Sigmoid colon (tissue), 6 donors: ENCODE measurements at regions not wholly inside any gene's neighbourhood (a gene's known extent, or its start where the extent isn't known, plus 50 kb on each side); places are given as distances from the start of the nearest gene placed in this dataset.

Source experiments
- DNase-seq: peaks from one replicate; pipeline ENCODE4 v3.0.0-alpha.2; 2019
- H3K27ac ChIP-seq, 4 donors: fragments of 200-600 bp; sonication (generic); one replicate each; pipeline ENCODE4 v1.5.1; 2016 to 2019; ENCODE audit warnings: mild to moderate bottlenecking in 1 of 4
- H3K27me3 ChIP-seq, 3 donors: fragments of 200-600 bp; sonication (generic); one replicate each; pipeline ENCODE4 v1.5.1; 2019; ENCODE audit warnings: mild to moderate bottlenecking in 1 of 3
- H3K36me3 ChIP-seq, 4 donors: fragments of 200-600 bp; sonication (generic); one replicate each; pipeline ENCODE4 v1.5.1; 2016 to 2019
- H3K4me1 ChIP-seq, 4 donors: fragments of 200-600 bp; sonication (generic); one replicate each; pipeline ENCODE4 v1.5.1; 2017 to 2019
- H3K4me3 ChIP-seq, 4 donors: fragments of 200-600 bp; sonication (generic); one replicate each; pipeline ENCODE4 v1.5.1; 2017 to 2019; ENCODE audit warnings: mild to moderate bottlenecking in 2 of 4, moderate library complexity in 1 of 4
- H3K9me3 ChIP-seq, 4 donors: fragments of 200-600 bp in 3 of 4; sonication (generic) in 3 of 4; one replicate each; pipeline versions ENCODE4 v1.5.1 to v1.6.1; 2013 to 2019
- EP300 ChIP-seq, 4 donors: sonication (generic); formaldehyde crosslinking; IDR thresholded peaks; one replicate each; pipeline ENCODE4 v1.6.1; 2017; ENCODE audit warnings: antibody characterized with exemption in 4 of 4
- POLR2A ChIP-seq, 2 donors: fragments of 450-650 bp; IDR thresholded peaks; one replicate each; pipeline ENCODE4 v1.6.1; 2016; ENCODE audit warnings: antibody characterized with exemption in 2 of 2, mild to moderate bottlenecking in 2 of 2, moderate library complexity in 2 of 2
- POLR2AphosphoS5 ChIP-seq, 4 donors: sonication (generic); formaldehyde crosslinking; IDR thresholded peaks; one replicate each; pipeline ENCODE4 v1.6.1; 2017; ENCODE audit warnings: antibody characterized with exemption in 4 of 4
- WGBS, 2 donors: extraction: QIAGEN DNeasy Blood & Tissue Kit; methylation state at CpG; one replicate each; pipeline ENCODE4 v1.1.7; 2013; 5-methylcytosine and 5-hydroxymethylcytosine counted together
- intact Hi-C: fragments of 100-400 bp; cut with DNase I; formaldehyde crosslinking; loops from one replicate; pipeline ENCODE4 v1.15.1; 2023
- TF ChIP-seq, protein P1 (sequence below), 4 experiments: fragments of 450-650 bp in 3 of 4; fragments of 200-600 bp in 1 of 4; IDR thresholded peaks; one replicate each; pipeline ENCODE4 v1.5.1; 2016 to 2019; ENCODE audit warnings: antibody characterized with exemption in 4 of 4, mild to moderate bottlenecking in 3 of 4, moderate library complexity in 2 of 4
- donor health status: healthy with polysubstance abuse.
- donor health status: healthy.

DNA sequence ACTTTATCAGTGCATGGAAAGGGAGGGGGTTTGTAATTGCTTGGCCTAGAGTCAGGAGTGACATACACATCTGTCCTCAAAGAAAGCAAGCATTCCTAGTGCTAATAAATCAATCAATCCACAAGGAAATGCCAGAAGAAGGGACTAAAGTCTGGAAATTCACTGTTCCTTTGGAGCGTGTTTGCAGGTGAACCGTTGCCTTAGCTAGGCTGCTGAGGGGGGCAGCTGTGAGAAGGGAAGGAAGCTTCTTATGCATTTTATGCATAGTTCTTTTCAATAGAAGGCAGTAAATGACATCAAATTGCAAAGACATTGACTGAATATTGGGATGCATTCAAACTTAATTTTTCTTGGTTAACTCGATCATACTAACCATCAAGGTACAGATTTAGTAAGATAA is 1092.5 kb upstream of the SEMA6A start:
- Histone ChIP-seq H3K27me3 (no peaks in the 10 kb centered on the region), H3K36me3 (no peaks in the 10 kb centered on the region), H3K4me1 (no peaks in the 10 kb centered on the region), H3K9me3 (no peaks in the 10 kb centered on the region), H3K4me3 (no peak overlapping the region), H3K27ac (no peak overlapping the region)
- DNase-seq, result no peak
- WGBS, 2 donors, result 56 to 69% methylated on average over 3 of the region's 3 CpGs
- TF ChIP-seq EP300 (IDR thresholded peaks at IDR 0.05), result no peak
- TF ChIP-seq POLR2AphosphoS5 (IDR thresholded peaks at IDR 0.05), result no peak
- TF ChIP-seq, protein P1, sequence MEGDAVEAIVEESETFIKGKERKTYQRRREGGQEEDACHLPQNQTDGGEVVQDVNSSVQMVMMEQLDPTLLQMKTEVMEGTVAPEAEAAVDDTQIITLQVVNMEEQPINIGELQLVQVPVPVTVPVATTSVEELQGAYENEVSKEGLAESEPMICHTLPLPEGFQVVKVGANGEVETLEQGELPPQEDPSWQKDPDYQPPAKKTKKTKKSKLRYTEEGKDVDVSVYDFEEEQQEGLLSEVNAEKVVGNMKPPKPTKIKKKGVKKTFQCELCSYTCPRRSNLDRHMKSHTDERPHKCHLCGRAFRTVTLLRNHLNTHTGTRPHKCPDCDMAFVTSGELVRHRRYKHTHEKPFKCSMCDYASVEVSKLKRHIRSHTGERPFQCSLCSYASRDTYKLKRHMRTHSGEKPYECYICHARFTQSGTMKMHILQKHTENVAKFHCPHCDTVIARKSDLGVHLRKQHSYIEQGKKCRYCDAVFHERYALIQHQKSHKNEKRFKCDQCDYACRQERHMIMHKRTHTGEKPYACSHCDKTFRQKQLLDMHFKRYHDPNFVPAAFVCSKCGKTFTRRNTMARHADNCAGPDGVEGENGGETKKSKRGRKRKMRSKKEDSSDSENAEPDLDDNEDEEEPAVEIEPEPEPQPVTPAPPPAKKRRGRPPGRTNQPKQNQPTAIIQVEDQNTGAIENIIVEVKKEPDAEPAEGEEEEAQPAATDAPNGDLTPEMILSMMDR (IDR thresholded peaks at IDR 0.05), result no peak
- no peak for TF ChIP-seq POLR2A (IDR thresholded peaks at IDR 0.05)
- intact Hi-C loops, result no loop called here

DNA sequence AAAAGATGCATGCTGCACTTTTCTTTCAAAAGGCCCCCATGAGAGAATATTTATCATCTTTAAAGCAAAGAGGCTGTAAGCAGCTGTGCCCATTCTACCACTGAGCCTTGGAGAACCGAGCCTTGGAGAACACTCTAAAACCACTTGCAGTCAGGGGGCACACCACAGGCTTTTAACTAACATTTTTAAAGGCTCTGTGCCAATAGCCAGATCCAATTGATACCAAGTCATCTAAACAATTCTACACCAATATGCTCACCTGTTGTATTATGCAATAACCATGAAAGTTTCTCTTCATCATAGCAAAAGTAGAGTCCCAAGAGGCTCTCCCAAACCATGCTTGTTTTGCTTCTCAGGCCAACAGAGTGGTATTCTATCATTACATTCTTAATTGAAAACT is 1090.5 kb upstream of the SEMA6A start:
- intact Hi-C loops, result no loop called here
- Histone ChIP-seq H3K36me3 (no peaks in the 10 kb centered on the region), H3K27ac (no peak overlapping the region), H3K27me3 (no peaks in the 10 kb centered on the region), H3K4me3 (no peak overlapping the region), H3K4me1 (no peaks in the 10 kb centered on the region), H3K9me3 (no peaks in the 10 kb centered on the region)
- TF ChIP-seq POLR2AphosphoS5 (IDR thresholded peaks at IDR 0.05), result no peak
- TF ChIP-seq, protein P1 (IDR thresholded peaks at IDR 0.05), result no peak
- TF ChIP-seq EP300 (IDR thresholded peaks at IDR 0.05), result no peak
- TF ChIP-seq POLR2A (IDR thresholded peaks at IDR 0.05), result no peak
- WGBS, 2 donors, result 69 to 79% methylated on average over 1 of the region's 1 CpG
- no peak for DNase-seq

DNA sequence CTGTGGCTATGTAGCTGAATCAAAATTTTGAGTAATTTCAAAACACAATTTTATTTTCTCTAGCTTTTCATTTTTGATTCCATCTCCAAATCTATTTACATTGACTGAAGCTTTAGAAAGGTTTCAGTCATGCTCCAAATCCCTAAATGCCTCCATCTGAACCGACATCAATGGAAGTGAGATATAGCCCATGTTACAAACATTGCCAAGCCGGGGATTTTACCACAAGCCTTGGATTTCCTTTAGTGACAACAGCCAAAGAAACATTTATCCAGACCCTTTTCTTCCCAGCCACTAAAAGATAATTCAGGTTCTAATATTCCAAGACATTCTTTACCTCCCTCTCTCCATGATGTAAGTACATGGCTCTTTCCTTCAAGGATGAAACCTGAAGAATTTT is 1087.7 kb upstream of the SEMA6A start:
- Histone ChIP-seq H3K27ac (no peak overlapping the region), H3K9me3 (no peaks in the 10 kb centered on the region), H3K4me1 (no peaks in the 10 kb centered on the region), H3K27me3 (no peaks in the 10 kb centered on the region), H3K36me3 (no peaks in the 10 kb centered on the region), H3K4me3 (no peak overlapping the region)
- intact Hi-C loops, result no loop called here
- no peak for DNase-seq
- WGBS, 2 donors, result 83 to 89% methylated on average over 2 of the region's 2 CpGs
- no peak for TF ChIP-seq EP300 (IDR thresholded peaks at IDR 0.05)
- no peak for TF ChIP-seq POLR2A (IDR thresholded peaks at IDR 0.05)
- TF ChIP-seq, protein P1 (IDR thresholded peaks at IDR 0.05), result no peak
- TF ChIP-seq POLR2AphosphoS5 (IDR thresholded peaks at IDR 0.05), result no peak

DNA sequence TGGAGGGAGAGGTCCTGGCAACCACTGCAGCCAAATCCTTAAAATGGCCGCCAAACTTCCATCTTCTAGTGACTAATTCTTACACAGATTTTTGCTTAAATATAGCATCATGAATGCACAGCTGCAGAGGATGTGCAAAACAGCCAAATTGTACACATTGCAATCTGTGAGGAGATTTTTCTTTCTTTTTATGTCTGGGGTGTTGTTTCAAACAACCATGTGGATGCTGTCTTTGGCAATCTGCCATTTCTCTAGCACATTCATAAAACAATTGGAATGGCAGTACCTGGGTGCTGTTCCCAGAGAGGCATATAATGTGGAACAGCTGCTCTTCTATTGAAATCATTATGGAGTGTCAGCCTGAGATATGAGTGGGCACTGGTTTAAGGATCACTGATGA is 1082.9 kb upstream of the SEMA6A start:
- intact Hi-C loops, result no loop called here
- H3K27me3 ChIP-seq, result no peaks in the 10 kb centered on the region
- H3K9me3 ChIP-seq, result no peaks in the 10 kb centered on the region
- peaks cover 0 to under 1% (median 0%) of the 10 kb centered on the region in 4 donors for H3K4me1 ChIP-seq
- no peak overlapping the region for H3K27ac ChIP-seq
- WGBS, 2 donors, result 58 to 79% methylated on average over 1 of the region's 1 CpG
- no peak for DNase-seq
- H3K36me3 ChIP-seq, result no peaks in the 10 kb centered on the region
- TF ChIP-seq POLR2AphosphoS5 (IDR thresholded peaks at IDR 0.05) (no peak), EP300 (IDR thresholded peaks at IDR 0.05) (no peak), POLR2A (IDR thresholded peaks at IDR 0.05) (no peak)
- TF ChIP-seq, protein P1 (IDR thresholded peaks at IDR 0.05), result no peak
- H3K4me3 ChIP-seq, result no peak overlapping the region

DNA sequence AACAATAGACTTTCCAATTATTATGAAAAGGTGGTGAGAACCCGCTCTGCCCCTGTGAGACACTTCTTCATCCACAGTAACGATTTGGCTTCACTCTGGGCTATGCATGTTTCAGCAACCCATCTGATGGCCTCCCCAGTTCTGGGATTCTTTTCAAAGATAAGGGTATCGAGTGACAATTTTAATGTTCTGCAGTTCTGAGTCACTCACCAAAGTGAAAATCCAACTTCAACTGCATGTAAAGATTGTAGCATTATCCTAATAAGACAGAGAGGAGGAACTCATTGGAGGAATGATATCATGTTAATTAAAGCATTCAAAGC is 1078.3 kb upstream of the SEMA6A start:
- no peak for DNase-seq
- Histone ChIP-seq H3K9me3 (no peaks in the 10 kb centered on the region), H3K36me3 (no peaks in the 10 kb centered on the region), H3K27me3 (no peaks in the 10 kb centered on the region), H3K27ac (no peak overlapping the region), H3K4me1 (peaks cover 0 to 5% (median 0%) of the 10 kb centered on the region in 4 donors), H3K4me3 (no peak overlapping the region)
- intact Hi-C loops, result no loop called here
- TF ChIP-seq POLR2AphosphoS5 (IDR thresholded peaks at IDR 0.05) (no peak), POLR2A (IDR thresholded peaks at IDR 0.05) (no peak)
- TF ChIP-seq, protein P1 (IDR thresholded peaks at IDR 0.05), result no peak
- WGBS, 2 donors, result 91 to 93% methylated on average over 3 of the region's 3 CpGs
